ELF-1 (cell line): ENCODE measurements at regions not wholly inside any gene's neighbourhood (a gene's known extent, or its start where the extent isn't known, plus 50 kb on each side); places are given as distances from the start of the nearest gene placed in this dataset.

ENCODE experiments used
- DNase-seq: peaks from one replicate; pipeline ENCODE4 v3.0.0-alpha.2; 2016; ENCODE audit warnings: low read depth, low spot score

DNA sequence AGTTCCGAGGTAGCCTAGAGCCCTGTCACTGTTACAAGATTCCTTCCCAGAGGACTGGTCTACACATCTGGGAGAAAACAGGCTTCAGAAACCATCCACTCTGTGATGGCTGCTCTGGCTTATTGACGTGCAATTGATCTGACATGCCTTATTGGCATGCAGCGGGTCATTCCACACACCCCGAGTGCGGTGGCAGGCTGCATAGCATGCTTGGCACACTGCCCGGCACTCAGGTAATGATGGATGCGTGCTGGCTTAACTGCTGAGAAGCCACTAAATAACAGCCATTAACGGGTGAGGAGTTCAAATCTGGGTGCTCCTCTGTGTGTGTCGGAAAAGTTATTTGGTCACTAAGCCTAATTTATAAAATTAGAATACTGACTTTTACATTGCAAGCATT is 67.9 kb upstream of the CDH4 start:
- no peak for DNase-seq

DNA sequence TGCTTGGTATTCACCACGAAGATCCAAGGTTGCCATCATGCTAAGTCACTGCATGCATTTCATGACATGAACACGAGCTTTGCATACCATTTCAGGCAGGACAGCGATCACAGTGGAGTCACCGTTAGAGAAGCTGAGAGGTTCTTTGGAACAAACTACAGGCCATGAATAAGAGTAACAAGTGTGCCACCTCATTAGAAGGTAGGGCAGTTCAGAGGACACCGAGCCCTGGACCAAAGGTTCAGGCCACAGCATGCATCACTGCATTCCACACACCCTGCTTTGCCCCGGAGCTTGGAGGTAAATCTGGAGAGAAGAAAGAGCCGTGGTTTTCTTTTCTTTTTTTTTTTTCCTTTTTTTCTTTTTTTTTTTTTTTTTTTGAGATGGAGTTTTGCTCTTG is 66.9 kb upstream of the CDH4 start:
- DNase-seq = no peak

DNA sequence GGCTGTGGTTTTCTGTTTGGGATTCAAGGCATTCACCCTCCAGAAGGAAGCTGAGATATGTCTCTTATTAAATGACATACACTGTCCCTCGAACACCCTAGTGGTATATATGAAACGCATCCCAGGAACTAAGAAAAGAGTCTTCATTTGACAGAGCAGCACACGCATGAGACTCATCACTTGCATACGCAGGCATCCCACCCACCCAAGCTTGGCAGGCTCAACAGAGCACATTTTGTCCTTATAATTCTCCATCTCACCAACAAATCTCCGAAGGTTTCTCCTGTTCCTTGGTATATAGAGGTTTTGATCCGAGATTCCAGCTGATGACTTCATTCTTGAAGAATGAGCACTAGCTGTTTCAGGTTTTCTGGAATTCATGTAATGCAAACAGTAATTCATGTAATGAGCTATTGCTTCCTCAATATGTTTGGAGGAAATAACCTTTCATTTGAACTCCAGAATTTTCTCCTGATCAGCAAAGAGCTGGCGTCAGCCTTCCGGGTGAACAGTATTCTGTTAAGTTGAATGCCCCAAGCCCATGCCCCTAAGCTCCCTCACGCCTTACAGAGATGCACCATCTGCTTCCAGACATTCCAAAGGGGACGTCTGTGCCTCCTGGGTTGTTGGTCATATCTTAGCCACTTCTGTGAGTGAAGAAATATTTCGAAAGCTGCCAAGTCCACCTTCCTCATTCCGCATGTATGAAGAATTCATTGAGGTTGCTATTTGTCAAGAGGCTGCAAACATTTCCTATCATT is 66.0 kb upstream of the CDH4 start:
- DNase-seq = peak; percentile 20

DNA sequence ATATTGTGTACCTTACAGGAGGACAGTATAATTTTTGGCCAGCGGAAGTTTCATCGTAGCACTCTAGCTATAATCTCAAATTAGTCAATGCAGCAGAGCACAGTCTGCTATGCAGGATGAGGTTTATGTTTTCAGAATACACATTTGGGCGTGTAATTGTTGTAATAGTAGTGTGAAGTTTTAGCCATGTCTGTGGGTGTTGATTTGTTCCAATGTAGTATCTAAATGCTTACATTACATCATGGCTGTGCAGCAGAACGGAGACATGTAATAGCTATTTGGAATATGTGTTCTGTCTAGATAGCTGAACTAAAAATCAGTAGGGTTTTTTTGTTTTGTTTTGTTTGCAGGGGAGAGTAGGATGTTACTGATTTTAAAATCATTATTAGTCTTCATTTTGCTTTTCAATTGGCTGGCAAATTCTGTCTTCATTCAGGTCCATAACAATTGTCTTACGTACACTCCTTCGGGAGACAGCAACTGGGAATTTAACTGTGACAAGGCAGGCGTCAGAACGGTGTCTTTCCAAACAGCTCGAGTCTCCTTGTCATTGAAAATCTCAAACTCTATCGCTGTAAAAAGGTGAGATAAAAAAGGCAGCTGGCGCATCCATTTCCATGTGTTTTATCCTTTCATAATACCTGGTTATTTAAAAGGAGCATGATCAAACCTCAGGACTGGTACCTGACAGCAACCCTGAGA is 65.1 kb upstream of the CDH4 start:
- DNase-seq = no peak

DNA sequence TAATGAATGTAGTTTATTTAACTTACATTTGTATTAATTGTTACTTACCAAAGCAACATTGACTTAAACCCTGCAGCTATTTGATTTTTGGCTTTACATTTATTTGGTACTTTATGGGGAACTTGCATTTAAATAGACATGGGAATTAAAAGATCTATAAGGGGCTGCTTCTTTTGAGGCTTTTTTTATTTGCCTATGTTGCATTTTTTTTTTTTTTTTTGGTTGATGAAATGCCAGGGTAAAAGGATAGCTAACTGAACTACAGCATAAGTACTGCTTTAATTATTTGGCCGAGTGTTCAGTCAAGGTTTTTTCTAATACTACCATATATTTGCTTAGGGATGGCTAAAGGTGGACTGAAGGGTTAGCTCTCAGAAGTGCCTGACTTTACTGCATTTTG is 62.5 kb upstream of the CDH4 start:
- DNase-seq = no peak

DNA sequence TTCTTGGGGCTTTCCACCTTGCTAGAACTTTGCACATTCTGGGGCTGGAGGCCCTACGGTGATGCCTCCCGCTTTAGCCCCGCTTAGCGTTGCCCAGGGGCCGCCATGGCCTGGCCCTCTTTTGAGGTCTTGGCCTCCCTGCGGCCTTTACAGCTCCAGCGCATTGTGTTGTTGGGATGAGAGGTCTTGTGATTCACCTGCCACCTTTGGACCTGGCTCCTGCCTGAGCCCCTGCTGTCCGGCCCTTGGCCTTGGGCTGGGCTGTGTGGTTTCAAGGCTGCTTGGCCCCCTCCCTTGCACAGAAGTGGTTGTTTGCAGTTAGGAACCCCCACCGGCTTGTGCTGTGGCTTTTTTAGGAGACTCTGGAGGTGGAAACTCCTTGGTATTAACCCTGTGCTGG is 61.0 kb upstream of the CDH4 start:
- DNase-seq = peak; percentile 25

DNA sequence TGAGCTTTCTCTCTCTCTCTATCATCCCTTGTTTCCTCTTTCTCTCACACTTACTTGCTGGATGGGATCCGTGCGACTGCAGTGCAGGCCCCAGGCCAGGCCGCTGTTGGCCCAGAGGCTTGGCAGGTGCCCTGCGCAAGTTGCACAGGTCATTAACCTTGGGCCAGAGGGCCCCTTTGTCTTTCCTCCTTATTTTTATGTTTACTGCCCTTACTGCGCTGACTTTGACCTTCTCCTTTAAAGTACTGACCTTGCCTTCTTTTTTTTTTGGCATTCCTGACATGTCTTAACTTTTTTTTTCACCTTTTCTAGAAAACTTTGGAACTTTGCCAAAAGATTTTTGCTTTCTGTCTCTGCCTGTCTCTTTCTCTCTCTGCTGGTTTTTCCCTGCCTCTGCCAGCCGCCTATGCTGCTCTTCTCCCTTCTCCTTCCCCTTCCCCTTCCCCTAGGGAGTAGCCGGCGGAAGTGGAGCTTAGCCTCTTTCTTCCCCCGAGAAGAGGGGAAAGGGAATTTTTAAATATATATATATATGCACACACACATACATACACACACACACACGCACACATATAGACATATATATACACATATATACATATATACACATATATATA is 59.6 kb upstream of the CDH4 start:
- DNase-seq = no peak

DNA sequence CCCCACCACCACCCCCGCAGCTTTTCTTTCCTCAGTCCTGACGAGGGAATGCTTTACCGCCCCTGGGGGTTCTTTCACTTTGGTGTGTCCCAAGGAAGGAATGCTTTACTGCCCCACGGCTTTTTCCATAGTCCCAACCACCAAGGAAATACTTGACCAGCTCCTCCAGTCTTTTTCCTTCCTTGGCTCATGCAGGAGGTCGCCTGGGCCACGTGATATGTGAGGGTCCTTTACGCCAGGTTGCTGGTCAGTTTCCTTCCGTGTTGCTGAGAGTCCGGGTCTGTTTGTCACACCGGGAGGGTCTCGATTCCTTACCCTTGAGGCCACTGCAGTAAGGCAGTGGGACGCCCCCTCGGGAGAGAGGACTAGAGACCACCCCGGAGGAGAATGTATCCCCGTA is 58.9 kb upstream of the CDH4 start:
- no peak for DNase-seq
